CD14-positive monocyte (primary cell): ENCODE measurements at regions not wholly inside any gene's neighbourhood (a gene's known extent, or its start where the extent isn't known, plus 50 kb on each side); places are given as distances from the start of the nearest gene placed in this dataset.

Experiments
- DNase-seq, 3 donors: peaks; one replicate each; pipeline ENCODE4 v3.0.0-alpha.2; 2011 to 2022
- H2AFZ ChIP-seq: 2 replicates; pipeline ENCODE4 v1.6.0; 2012; ENCODE audit warnings: mild to moderate bottlenecking, low read depth, low read length, inconsistent platforms; ENCODE audit not compliant: insufficient read depth, poor library complexity, severe bottlenecking
- H3K27ac ChIP-seq, 2 donors: 1 replicate in 1 of 2; 2 replicates in 1 of 2; pipeline ENCODE4 v1.5.1; 2012 to 2013; ENCODE audit warnings: low read length in 2 of 2, control low read depth in 1 of 2, inconsistent platforms in 1 of 2, low read depth in 1 of 2, mild to moderate bottlenecking in 1 of 2
- H3K27me3 ChIP-seq, 2 donors: one replicate each; pipeline versions ENCODE4 v1.6.0 to v1.6.1; 2011 to 2013; ENCODE audit warnings: low read length in 2 of 2; ENCODE audit not compliant: control insufficient read depth in 2 of 2, insufficient read depth in 2 of 2
- H3K36me3 ChIP-seq, 2 donors: replicated peaks in 1 of 2; 1 replicate in 1 of 2; 2 replicates in 1 of 2; pipeline versions ENCODE4 v1.5.1 to v1.6.1; 2012 to 2013; ENCODE audit warnings: low read length in 2 of 2, control low read depth in 1 of 2, inconsistent platforms in 1 of 2, mild to moderate bottlenecking in 1 of 2; ENCODE audit not compliant: insufficient read depth in 2 of 2, control insufficient read depth in 1 of 2
- H3K4me1 ChIP-seq, 2 donors: 1 replicate in 1 of 2; 2 replicates in 1 of 2; pipeline versions ENCODE4 v1.5.1 to v1.6.1; 2012 to 2013; ENCODE audit warnings: low read length in 2 of 2, control low read depth in 1 of 2, inconsistent platforms in 1 of 2, mild to moderate bottlenecking in 1 of 2, moderate library complexity in 1 of 2; ENCODE audit not compliant: insufficient read depth in 2 of 2, control insufficient read depth in 1 of 2
- H3K4me2 ChIP-seq: replicated peaks from 2 replicates; pipeline ENCODE3; 2012; ENCODE audit warnings: low read length, moderate library complexity, mild to moderate bottlenecking; ENCODE audit not compliant: poor library complexity, severe bottlenecking; ENCODE audit errors: extremely low read depth
- H3K4me3 ChIP-seq, 3 experiments: fragments of 200-600 bp in 1 of 3; sonication (generic) in 1 of 3; replicated peaks in 1 of 3; 1 replicate in 2 of 3; 2 replicates in 1 of 3; pipeline ENCODE4 v1.5.1; 2011 to 2013; ENCODE audit warnings: low read length in 3 of 3, mild to moderate bottlenecking in 3 of 3, control low read depth in 2 of 3, low read depth in 2 of 3, inconsistent platforms in 1 of 3, moderate library complexity in 1 of 3
- H3K79me2 ChIP-seq: 2 replicates; pipeline ENCODE4 v1.6.0; 2012; ENCODE audit warnings: mild to moderate bottlenecking, control low read depth, inconsistent platforms, low read length, moderate library complexity; ENCODE audit not compliant: insufficient read depth
- H3K9ac ChIP-seq: 2 replicates; pipeline ENCODE4 v1.6.0; 2017; ENCODE audit warnings: low read length, mild to moderate bottlenecking; ENCODE audit not compliant: insufficient read depth, poor library complexity, severe bottlenecking
- H3K9me3 ChIP-seq, 2 donors: replicated peaks in 1 of 2; 1 replicate in 1 of 2; 2 replicates in 1 of 2; pipeline versions ENCODE4 v1.5.1 to v1.6.1; 2012 to 2013; ENCODE audit warnings: low read length in 2 of 2, control low read depth in 1 of 2; ENCODE audit not compliant: control insufficient read depth in 1 of 2, insufficient read depth in 1 of 2
- H4K20me1 ChIP-seq: 2 replicates; pipeline ENCODE4 v1.6.0; 2012; ENCODE audit warnings: mild to moderate bottlenecking, low read length, control low read depth, moderate library complexity; ENCODE audit not compliant: insufficient read depth
- H3K27ac Mint-ChIP-seq, 7 donors: one replicate each; pipeline ENCODE4 v1.8.0; 2020; ENCODE audit warnings: mild to moderate bottlenecking in 7 of 7, mixed read lengths in 7 of 7, moderate library complexity in 6 of 7, inconsistent platforms in 2 of 7
- H3K27me3 Mint-ChIP-seq, 3 donors: one replicate each; pipeline ENCODE4 v1.8.0; 2021 to 2022; ENCODE audit warnings: low read depth in 3 of 3, mild to moderate bottlenecking in 3 of 3, mixed read lengths in 3 of 3, moderate library complexity in 3 of 3, inconsistent platforms in 1 of 3
- H3K36me3 Mint-ChIP-seq, 2 donors: one replicate each; pipeline ENCODE4 v1.8.0; 2020; ENCODE audit warnings: mixed read lengths in 2 of 2, inconsistent platforms in 1 of 2, mild to moderate bottlenecking in 1 of 2
- H3K4me1 Mint-ChIP-seq: one replicate; pipeline ENCODE4 v1.8.0; 2020; ENCODE audit warnings: mild to moderate bottlenecking, mixed read lengths
- H3K4me3 Mint-ChIP-seq, 2 donors: one replicate each; pipeline ENCODE4 v1.8.0; 2020; ENCODE audit warnings: mild to moderate bottlenecking in 2 of 2, mixed read lengths in 2 of 2, moderate library complexity in 1 of 2
- H3K9me3 Mint-ChIP-seq, 7 donors: one replicate each; pipeline ENCODE4 v1.8.0; 2020 to 2022; ENCODE audit warnings: mixed read lengths in 7 of 7, mild to moderate bottlenecking in 6 of 7, moderate library complexity in 6 of 7, inconsistent platforms in 2 of 7
- CTCF ChIP-seq: fragments of 200-600 bp; IDR thresholded peaks from one replicate; pipeline ENCODE4 v1.8.0; 2022; ENCODE audit warnings: antibody characterized with exemption, mild to moderate bottlenecking
- WGBS: methylation state at CpG from one replicate; pipeline ENCODE4 v1.1.5; 2013; ENCODE audit warnings: missing lambda C conversion rate; ENCODE audit not compliant: insufficient coverage; 5-methylcytosine and 5-hydroxymethylcytosine counted together
- intact Hi-C, 2 donors: fragments of 100-400 bp; cut with micrococcal nuclease; formaldehyde crosslinking; loops; one replicate each; pipeline versions ENCODE4 v1.15.0 to v1.15.1; 2023

GRCh38 chr13:103218253-103218652 is 152.0 kb upstream of the SLC10A2 start:
- Histone ChIP-seq H3K9me3 (peaks cover 0 to 4% of the 10 kb centered on the region in 2 donors), H3K36me3 (no peaks in the 10 kb centered on the region), H3K27ac (no peak overlapping the region), H3K4me3 (no peak overlapping the region), H4K20me1 (no peaks in the 10 kb centered on the region), H3K4me1 (no peaks in the 10 kb centered on the region), H2AFZ (no peak overlapping the region), H3K79me2 (no peaks in the 10 kb centered on the region), H3K27me3 (no peaks in the 10 kb centered on the region), H3K9ac (no peak overlapping the region), H3K4me2 (no peak overlapping the region)
- intact Hi-C loops: no loop called here
- DNase-seq: no peak
- no peak for TF ChIP-seq CTCF
- Mint-ChIP-seq H3K27me3 (no peaks in the 10 kb centered on the region), H3K27ac (no peak overlapping the region), H3K36me3 (no peaks in the 10 kb centered on the region), H3K4me1 (no peaks in the 10 kb centered on the region), H3K9me3 (peaks cover 0 to 9% (median 3%) of the 10 kb centered on the region in 7 donors), H3K4me3 (no peak overlapping the region)
- WGBS: no CpG with 5 or more reads among the region's 1 CpG

DNA sequence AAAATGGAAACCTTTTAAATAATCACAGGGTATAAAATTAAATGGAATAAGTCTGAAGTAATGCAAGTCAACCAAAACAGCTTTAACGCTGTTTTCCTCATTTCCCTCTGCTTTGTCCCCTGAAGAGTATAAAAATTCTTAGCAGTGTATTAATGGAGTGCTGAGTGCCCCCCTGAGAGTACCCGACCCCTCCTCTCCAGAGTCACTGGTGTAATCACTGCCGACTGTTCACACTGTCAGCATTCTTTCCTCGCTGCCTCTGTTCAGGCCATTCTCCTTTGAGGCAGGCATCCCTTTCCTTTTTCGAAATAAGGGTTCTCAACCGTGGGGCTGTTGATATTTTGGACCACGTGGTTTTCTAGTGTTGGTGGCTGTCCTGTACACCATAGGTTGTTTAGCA is 146.9 kb upstream of the SLC10A2 start:
- 100% methylated on average over 2 of the region's 7 CpGs for WGBS
- TF ChIP-seq CTCF: no peak
- peaks cover 0 to 4% (median 2%) of the 10 kb centered on the region in 7 donors for H3K9me3 Mint-ChIP-seq

More for the DNA sequence above, 146.9 kb upstream of the SLC10A2 start:
- DNase-seq: no peak
- H3K4me1 Mint-ChIP-seq: no peaks in the 10 kb centered on the region
- no peaks in the 10 kb centered on the region for H4K20me1 ChIP-seq
- no peaks in the 10 kb centered on the region for H3K4me1 ChIP-seq
- H3K27me3 ChIP-seq: no peaks in the 10 kb centered on the region
- H3K27me3 Mint-ChIP-seq: peaks cover 0 to 2% (median 0%) of the 10 kb centered on the region in 3 donors
- no peaks in the 10 kb centered on the region for H3K9me3 ChIP-seq
- no peak overlapping the region for H2AFZ ChIP-seq
- H3K4me3 Mint-ChIP-seq: no peak overlapping the region
- no peak overlapping the region for H3K27ac ChIP-seq
- H3K79me2 ChIP-seq: no peaks in the 10 kb centered on the region
- no peak overlapping the region for H3K4me3 ChIP-seq
- intact Hi-C loops: no loop called here
- H3K27ac Mint-ChIP-seq: no peak overlapping the region
- no peak overlapping the region for H3K9ac ChIP-seq
- H3K4me2 ChIP-seq: no peak overlapping the region
- H3K36me3 Mint-ChIP-seq: no peaks in the 10 kb centered on the region
- H3K36me3 ChIP-seq: no peaks in the 10 kb centered on the region
